Left forelimb (tissue), 1 donor: ENCODE measurements at regions not wholly inside any gene's neighbourhood (a gene's known extent, or its start where the extent isn't known, plus 50 kb on each side); places are given as distances from the start of the nearest gene placed in this dataset.

Experiments
- DNase-seq: peaks from one replicate; pipeline ENCODE4 v3.0.0-alpha.2; 2018; ENCODE audit warnings: low spot score

GRCh38 chr18:46295416-46295815 lies 191.2 kb downstream of the HAUS1 start:
- no peak for DNase-seq

GRCh38 chr18:46296656-46297055 lies 192.5 kb downstream of the HAUS1 start:
- DNase-seq = peak; percentile 47

- DNase-seq = no peak
These were observed 192.9 kb downstream of the HAUS1 start for GRCh38 chr18:46297124-46297523.

GRCh38 chr18:46297621-46298020 lies 193.4 kb downstream of the HAUS1 start:
- DNase-seq = peak; percentile 54

GRCh38 chr18:46298511-46298910 lies 194.3 kb downstream of the HAUS1 start:
- peak; percentile 26 for DNase-seq

GRCh38 chr18:46299465-46300008 lies 195.4 kb downstream of the HAUS1 start:
- no peak for DNase-seq

- DNase-seq = peak; percentile 58
These were observed 196.9 kb downstream of the HAUS1 start for GRCh38 chr18:46301081-46301480.

GRCh38 chr18:46301571-46301970 lies 197.4 kb downstream of the HAUS1 start:
- peak; percentile 51 for DNase-seq

- peak; percentile 37 for DNase-seq
These were observed 198.6 kb downstream of the HAUS1 start for GRCh38 chr18:46302528-46303485.

- DNase-seq = no peak
These were observed 206.1 kb downstream of the HAUS1 start for GRCh38 chr18:46310258-46310657.

- no peak for DNase-seq
These were observed 206.6 kb downstream of the HAUS1 start for GRCh38 chr18:46310675-46311345.

GRCh38 chr18:46311491-46311890 lies 207.3 kb downstream of the HAUS1 start:
- no peak for DNase-seq

GRCh38 chr18:46312221-46312620 lies 208.0 kb downstream of the HAUS1 start:
- DNase-seq = no peak

- no peak for DNase-seq
These were observed 209.3 kb downstream of the HAUS1 start for GRCh38 chr18:46313521-46313920.

- DNase-seq = no peak
These were observed 209.8 kb downstream of the HAUS1 start for GRCh38 chr18:46314011-46314410.

- DNase-seq = no peak
These were observed 211.0 kb downstream of the HAUS1 start for GRCh38 chr18:46315161-46315560.

GRCh38 chr18:46318356-46318755 lies 214.2 kb downstream of the HAUS1 start:
- no peak for DNase-seq

- DNase-seq = no peak
These were observed 215.6 kb downstream of the HAUS1 start for GRCh38 chr18:46319783-46320182.

- DNase-seq = no peak
These were observed 216.1 kb downstream of the HAUS1 start for GRCh38 chr18:46320297-46320696.

- no peak for DNase-seq
These were observed 216.9 kb downstream of the HAUS1 start for GRCh38 chr18:46320928-46321711.

- no peak for DNase-seq
These were observed 217.8 kb downstream of the HAUS1 start for GRCh38 chr18:46321955-46322354.

GRCh38 chr18:46322411-46322891 lies 218.3 kb downstream of the HAUS1 start:
- no peak for DNase-seq
